Mesothelial cell of epicardium (in vitro differentiated cells): ENCODE measurements at regions not wholly inside any gene's neighbourhood (a gene's known extent, or its start where the extent isn't known, plus 50 kb on each side); places are given as distances from the start of the nearest gene placed in this dataset.

ENCODE experiments used
- DNase-seq, 2 experiments: peaks; one replicate each; pipeline ENCODE4 v3.0.0; 2021; ENCODE audit warnings: low spot score in 2 of 2; ENCODE audit not compliant: unreplicated experiment in 2 of 2
- H3K27ac Mint-ChIP-seq: 2 replicates; pipeline ENCODE4 v1.8.0; 2021; ENCODE audit warnings: mixed read lengths
- H3K27me3 Mint-ChIP-seq: 2 replicates; pipeline ENCODE4 v1.8.0; 2021; ENCODE audit warnings: low read depth, mixed read lengths
- H3K36me3 Mint-ChIP-seq: 2 replicates; pipeline ENCODE4 v1.8.0; 2021; ENCODE audit warnings: mixed read lengths
- H3K4me1 Mint-ChIP-seq: 2 replicates; pipeline ENCODE4 v1.8.0; 2021; ENCODE audit warnings: mixed read lengths
- H3K4me3 Mint-ChIP-seq: 2 replicates; pipeline ENCODE4 v1.8.0; 2021; ENCODE audit warnings: mild to moderate bottlenecking, moderate library complexity, mixed read lengths
- H3K9me3 Mint-ChIP-seq: 2 replicates; pipeline ENCODE4 v1.8.0; 2021; ENCODE audit warnings: mixed read lengths
- TF ChIP-seq, protein P1 (sequence below): fragments of 200-600 bp; sonication (generic); IDR thresholded peaks from one replicate; pipeline ENCODE4 v1.5.0; 2021; ENCODE audit warnings: antibody characterized with exemption; ENCODE audit not compliant: unreplicated experiment

DNA sequence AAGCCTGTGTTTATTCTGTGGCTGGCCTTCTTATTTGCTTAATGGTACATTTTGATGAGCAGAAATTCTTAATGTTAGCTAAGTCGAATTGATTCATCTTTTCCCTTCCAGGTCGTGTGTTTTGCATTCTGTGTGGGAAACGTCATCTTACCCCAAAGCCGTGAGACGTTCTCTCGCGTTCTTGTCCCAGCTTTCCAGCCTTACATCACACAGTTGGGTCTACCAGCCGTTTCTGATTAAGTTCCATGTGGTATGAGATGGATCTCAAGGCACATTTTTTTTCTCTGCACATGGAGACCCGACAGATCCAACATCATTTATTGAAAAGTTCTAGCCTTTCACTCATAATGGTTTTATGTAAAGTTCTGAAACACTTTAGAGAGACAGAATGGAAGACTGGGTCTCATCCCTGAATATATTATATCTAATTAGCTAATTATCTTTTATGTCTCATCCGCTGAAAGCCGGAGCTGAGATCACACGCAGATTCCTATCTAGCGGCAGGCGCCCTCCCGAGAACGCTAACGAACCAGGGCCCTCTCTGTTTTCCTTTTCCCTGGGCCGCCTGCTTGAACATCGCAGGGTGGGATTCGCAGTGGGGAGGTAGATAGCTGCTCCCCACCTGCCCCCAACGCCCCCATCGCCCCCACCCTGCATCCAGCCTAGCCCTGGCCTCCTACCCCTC, 1162.2 kb downstream of the BRD1 start:
- Mint-ChIP-seq H3K27ac (no peak overlapping the region), H3K36me3 (no peaks in the 10 kb centered on the region), H3K9me3 (peaks cover 6% of the 10 kb centered on the region), H3K4me3 (no peak overlapping the region), H3K4me1 (no peaks in the 10 kb centered on the region), H3K27me3 (no peaks in the 10 kb centered on the region)
- TF ChIP-seq, protein P1, sequence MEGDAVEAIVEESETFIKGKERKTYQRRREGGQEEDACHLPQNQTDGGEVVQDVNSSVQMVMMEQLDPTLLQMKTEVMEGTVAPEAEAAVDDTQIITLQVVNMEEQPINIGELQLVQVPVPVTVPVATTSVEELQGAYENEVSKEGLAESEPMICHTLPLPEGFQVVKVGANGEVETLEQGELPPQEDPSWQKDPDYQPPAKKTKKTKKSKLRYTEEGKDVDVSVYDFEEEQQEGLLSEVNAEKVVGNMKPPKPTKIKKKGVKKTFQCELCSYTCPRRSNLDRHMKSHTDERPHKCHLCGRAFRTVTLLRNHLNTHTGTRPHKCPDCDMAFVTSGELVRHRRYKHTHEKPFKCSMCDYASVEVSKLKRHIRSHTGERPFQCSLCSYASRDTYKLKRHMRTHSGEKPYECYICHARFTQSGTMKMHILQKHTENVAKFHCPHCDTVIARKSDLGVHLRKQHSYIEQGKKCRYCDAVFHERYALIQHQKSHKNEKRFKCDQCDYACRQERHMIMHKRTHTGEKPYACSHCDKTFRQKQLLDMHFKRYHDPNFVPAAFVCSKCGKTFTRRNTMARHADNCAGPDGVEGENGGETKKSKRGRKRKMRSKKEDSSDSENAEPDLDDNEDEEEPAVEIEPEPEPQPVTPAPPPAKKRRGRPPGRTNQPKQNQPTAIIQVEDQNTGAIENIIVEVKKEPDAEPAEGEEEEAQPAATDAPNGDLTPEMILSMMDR = no peak
- DNase-seq = no peak

DNA sequence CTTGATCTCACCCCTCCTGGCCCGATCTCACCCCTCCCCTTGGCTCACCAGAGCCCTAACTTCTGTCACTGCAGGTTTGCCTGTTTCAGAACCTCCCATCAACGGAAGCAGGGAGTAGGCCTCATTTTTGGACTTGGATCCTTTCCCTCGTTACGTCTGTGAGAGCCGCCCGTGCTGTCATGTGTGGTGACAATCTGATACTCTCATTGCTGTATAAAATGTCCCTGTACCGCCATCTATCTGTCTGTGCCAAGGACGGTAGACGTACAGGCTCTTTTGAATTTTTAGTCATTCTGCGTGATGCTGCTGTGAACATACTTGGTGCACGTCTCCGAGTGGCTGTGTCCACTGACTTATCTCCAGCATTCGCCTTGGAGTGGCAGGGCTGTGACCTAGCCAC, 1163.1 kb downstream of the BRD1 start:
- TF ChIP-seq, protein P1 = no peak
- Mint-ChIP-seq H3K27me3 (no peaks in the 10 kb centered on the region), H3K4me1 (no peaks in the 10 kb centered on the region), H3K4me3 (no peak overlapping the region), H3K36me3 (no peaks in the 10 kb centered on the region), H3K9me3 (peaks cover 6% of the 10 kb centered on the region), H3K27ac (no peak overlapping the region)
- no peak for DNase-seq

DNA sequence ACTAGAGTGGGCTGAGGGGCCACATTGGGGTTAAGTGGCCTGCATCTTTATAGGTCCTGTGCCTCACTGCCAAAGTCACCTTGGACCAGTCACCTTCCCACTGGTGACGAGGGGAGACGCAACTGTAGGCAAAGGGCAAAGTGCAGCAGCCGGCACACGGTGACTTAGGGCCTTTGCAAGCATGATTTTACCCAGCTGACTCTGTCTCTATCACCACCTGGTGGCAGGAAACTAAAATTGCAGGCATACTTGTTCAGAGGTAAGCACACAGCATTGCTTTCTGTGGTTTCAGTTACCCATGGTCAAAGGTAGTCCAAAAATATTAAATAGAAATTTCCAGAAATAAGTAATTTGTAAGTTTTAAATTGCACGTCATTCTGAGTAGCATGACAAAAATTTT, 1164.4 kb downstream of the BRD1 start:
- Mint-ChIP-seq H3K27ac (no peak overlapping the region), H3K27me3 (no peaks in the 10 kb centered on the region), H3K4me1 (no peaks in the 10 kb centered on the region), H3K4me3 (no peak overlapping the region), H3K9me3 (peaks cover 6% of the 10 kb centered on the region), H3K36me3 (no peaks in the 10 kb centered on the region)
- DNase-seq = no peak
- TF ChIP-seq, protein P1 = peak; percentile 78

DNA sequence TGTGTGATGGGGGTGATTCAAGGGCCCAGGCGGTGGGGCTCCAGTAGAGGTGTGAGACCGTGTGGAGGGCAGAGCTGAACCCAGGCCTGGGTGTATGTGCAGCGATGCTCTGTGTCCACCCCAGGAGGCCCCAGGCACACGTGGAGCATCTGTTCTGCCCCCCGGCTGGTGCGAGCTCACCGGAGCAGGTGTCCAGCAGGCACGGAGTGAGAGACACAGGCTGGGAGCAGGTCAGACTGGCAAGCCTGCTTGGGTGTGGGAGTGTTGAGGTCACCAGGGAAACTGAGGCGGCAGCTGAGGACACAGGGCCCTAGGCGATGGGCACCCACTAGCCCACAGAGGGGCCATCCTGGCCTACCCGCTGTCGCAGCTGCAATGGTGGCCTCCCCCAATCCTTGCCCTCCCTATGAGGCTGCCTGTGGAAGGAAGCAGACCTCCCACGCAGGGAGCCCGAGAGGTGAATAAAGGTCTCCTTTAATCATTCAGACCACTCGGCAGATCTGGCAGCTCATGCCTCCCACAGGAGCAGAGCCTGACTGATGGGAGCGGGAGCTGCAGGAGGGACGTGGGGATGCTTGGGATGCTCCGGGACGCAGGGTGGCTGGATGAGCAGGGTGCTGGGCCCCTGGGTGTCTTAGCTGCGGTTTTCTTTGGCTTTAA, 1165.1 kb downstream of the BRD1 start:
- Mint-ChIP-seq H3K27ac (no peak overlapping the region), H3K4me3 (no peak overlapping the region), H3K27me3 (no peaks in the 10 kb centered on the region), H3K36me3 (no peaks in the 10 kb centered on the region), H3K9me3 (peaks cover 6% of the 10 kb centered on the region), H3K4me1 (no peaks in the 10 kb centered on the region)
- TF ChIP-seq, protein P1 = no peak
- DNase-seq = no peak

DNA sequence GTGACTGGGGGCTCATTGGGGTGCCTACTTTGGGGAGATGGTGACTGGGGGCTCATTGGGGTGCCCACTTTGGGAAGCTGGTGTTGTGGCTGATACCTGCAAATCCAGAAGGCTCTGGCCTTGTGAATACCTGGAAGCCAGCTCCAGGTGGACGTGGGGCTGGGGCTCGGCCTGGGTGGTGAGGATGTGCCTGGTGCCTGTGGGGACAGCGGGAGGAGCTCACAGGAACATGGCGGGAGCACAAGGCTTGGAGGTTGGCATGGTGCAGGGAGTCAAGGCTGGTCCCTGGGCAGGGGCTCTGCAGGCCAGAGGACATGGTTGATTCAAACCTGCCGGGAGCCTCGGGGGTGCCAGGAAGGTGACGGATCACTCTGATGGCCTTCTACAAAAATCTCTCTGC, 1165.7 kb downstream of the BRD1 start:
- H3K36me3 Mint-ChIP-seq = no peaks in the 10 kb centered on the region
- no peak overlapping the region for H3K27ac Mint-ChIP-seq
- H3K27me3 Mint-ChIP-seq = no peaks in the 10 kb centered on the region
- TF ChIP-seq, protein P1 = no peak
- peaks cover 6% of the 10 kb centered on the region for H3K9me3 Mint-ChIP-seq
- no peak overlapping the region for H3K4me3 Mint-ChIP-seq
- H3K4me1 Mint-ChIP-seq = no peaks in the 10 kb centered on the region
- DNase-seq = no peak
